Stimulated activated CD4-positive, alpha-beta T cell treated with anti-CD3 and anti-CD28 coated beads, TNF-alpha, amount 100 ng/mL, for 48 hours (primary cell): ENCODE measurements at regions not wholly inside any gene's neighbourhood (a gene's known extent, or its start where the extent isn't known, plus 50 kb on each side); places are given as distances from the start of the nearest gene placed in this dataset.

Experiments
- DNase-seq, 3 donors: peaks; one replicate each; pipeline ENCODE4 v3.0.0-alpha.2; 2020; ENCODE audit warnings: low read depth in 3 of 3

GRCh38 chr11:116642481-116642880 is 130.3 kb downstream of the BUD13 start:
- no peak for DNase-seq

- DNase-seq, result peak in 2 of 3 donors; percentile 0 to 23
Measured at GRCh38 chr11:116641561-116642045, 131.2 kb downstream of the BUD13 start.

GRCh38 chr11:116640641-116641402 is 132.0 kb downstream of the BUD13 start:
- no peak for DNase-seq

- no peak for DNase-seq
Measured at GRCh38 chr11:116638463-116638862, 134.3 kb downstream of the BUD13 start.

GRCh38 chr11:116637766-116638165 is 135.0 kb downstream of the BUD13 start:
- no peak for DNase-seq

GRCh38 chr11:116636341-116636929 is 136.4 kb downstream of the BUD13 start:
- no peak for DNase-seq

GRCh38 chr11:116631201-116631600 is 141.6 kb downstream of the BUD13 start:
- no peak for DNase-seq

GRCh38 chr11:116618461-116618860 is 154.3 kb downstream of the BUD13 start:
- no peak for DNase-seq

GRCh38 chr11:116615211-116615865 is 157.4 kb downstream of the BUD13 start:
- no peak for DNase-seq

GRCh38 chr11:116614306-116615210 is 158.2 kb downstream of the BUD13 start:
- no peak for DNase-seq

GRCh38 chr11:116613206-116613875 is 159.4 kb downstream of the BUD13 start:
- DNase-seq, result no peak

GRCh38 chr11:116611998-116612620 is 160.7 kb downstream of the BUD13 start:
- no peak for DNase-seq

- no peak for DNase-seq
Measured at GRCh38 chr11:116610190-116610589, 162.6 kb downstream of the BUD13 start.

- DNase-seq, result no peak
Measured at GRCh38 chr11:116607027-116607426, 165.8 kb downstream of the BUD13 start.

- peak in 1 of 3 donors; percentile 28 for DNase-seq
Measured at GRCh38 chr11:116605543-116606459, 167.0 kb downstream of the BUD13 start.

- DNase-seq, result no peak
Measured at GRCh38 chr11:116603728-116604323, 169.0 kb downstream of the BUD13 start.

GRCh38 chr11:116602637-116602942 is 170.2 kb downstream of the BUD13 start:
- DNase-seq, result no peak

GRCh38 chr11:116601814-116602636 is 170.8 kb downstream of the BUD13 start:
- no peak for DNase-seq
